ENCODE measurements at regions not wholly inside any gene's neighbourhood (a gene's known extent, or its start where the extent isn't known, plus 50 kb on each side); places are given as distances from the start of the nearest gene placed in this dataset.

- TF ChIP-seq, protein P1, sequence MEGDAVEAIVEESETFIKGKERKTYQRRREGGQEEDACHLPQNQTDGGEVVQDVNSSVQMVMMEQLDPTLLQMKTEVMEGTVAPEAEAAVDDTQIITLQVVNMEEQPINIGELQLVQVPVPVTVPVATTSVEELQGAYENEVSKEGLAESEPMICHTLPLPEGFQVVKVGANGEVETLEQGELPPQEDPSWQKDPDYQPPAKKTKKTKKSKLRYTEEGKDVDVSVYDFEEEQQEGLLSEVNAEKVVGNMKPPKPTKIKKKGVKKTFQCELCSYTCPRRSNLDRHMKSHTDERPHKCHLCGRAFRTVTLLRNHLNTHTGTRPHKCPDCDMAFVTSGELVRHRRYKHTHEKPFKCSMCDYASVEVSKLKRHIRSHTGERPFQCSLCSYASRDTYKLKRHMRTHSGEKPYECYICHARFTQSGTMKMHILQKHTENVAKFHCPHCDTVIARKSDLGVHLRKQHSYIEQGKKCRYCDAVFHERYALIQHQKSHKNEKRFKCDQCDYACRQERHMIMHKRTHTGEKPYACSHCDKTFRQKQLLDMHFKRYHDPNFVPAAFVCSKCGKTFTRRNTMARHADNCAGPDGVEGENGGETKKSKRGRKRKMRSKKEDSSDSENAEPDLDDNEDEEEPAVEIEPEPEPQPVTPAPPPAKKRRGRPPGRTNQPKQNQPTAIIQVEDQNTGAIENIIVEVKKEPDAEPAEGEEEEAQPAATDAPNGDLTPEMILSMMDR (IDR thresholded peaks at IDR 0.05; ENCODE audit: low read depth, low read length) = no peak
- no peak for TF ChIP-seq EZH2phosphoT487 (IDR thresholded peaks at IDR 0.05; ENCODE audit: low read depth)
Observed at GRCh38 chr20:22985239-22985778, 49.8 kb upstream of the SSTR4 start.

Measured in OCI-LY3 (cell line).